NCI-H526 (cell line): ENCODE measurements at regions not wholly inside any gene's neighbourhood (a gene's known extent, or its start where the extent isn't known, plus 50 kb on each side); places are given as distances from the start of the nearest gene placed in this dataset.
"Not testable (repeated sequence)": the region's sequence is repeated elsewhere in the genome, so short reads cannot be mapped to it uniquely, and the experiment has no call there.

Experiments used
- DNase-seq, 2 experiments: peaks; one replicate each; lab custom pipeline; 2025; lab: John Stamatoyannopoulos, UW

DNA sequence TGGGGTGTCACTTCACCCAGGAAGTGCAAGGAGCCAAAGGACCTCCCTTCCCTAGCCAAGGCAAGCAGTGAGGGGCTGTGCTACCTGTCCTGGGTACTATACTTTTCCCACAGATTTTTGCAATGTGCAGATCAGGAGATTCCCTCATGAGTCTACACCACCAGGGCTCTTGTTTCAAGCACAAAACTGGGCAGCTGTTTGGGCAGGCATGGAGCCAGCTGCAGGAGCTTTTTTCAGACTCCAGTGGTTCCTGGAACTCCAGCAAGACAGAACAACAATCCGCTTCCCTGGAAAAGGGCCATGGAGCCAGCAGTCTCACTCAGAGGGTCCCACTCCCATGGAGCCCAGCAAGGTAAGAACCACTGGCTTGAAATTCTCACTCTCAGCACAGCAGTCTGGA lies 1649.6 kb downstream of the LRRC4C start:
- DNase-seq = no peak

DNA sequence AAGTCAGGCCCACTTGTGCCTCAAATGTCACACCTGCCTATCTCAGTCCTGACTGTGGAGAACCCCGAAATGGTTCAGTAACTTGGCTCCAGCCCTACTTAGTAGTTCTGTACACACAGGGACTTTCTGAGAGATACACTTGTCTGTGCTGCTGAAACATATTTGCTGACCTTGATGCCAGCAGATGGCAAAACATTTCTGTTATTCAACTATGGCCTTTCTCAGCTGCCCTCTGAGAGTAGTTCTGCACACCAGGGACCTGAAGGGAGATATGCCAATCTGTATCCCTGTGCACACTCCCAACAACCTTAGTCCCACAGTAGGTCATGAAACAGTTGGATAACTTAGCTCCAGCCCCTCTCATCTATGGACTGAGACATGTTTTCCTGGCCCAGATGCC lies 1651.5 kb downstream of the LRRC4C start:
- DNase-seq = no peak

DNA sequence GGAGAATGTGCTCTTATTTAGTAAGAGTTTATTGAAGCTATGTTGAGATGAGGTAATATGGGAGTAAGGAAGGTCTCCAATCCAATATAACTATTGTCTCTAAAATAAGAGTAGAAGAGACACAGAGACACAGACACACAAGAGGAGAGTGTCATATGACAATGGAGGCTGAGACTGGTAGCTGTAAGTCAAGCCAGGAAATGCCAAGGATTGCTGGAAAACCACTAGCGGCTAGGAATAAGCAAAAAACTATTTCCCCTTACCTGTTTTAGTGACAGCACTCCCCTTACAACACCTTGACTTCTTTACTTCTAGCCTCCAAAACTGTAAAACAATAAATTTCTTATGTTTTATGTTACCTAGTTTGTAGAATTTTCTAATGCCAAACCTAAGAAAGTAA lies 1652.8 kb downstream of the LRRC4C start:
- no peak for DNase-seq

DNA sequence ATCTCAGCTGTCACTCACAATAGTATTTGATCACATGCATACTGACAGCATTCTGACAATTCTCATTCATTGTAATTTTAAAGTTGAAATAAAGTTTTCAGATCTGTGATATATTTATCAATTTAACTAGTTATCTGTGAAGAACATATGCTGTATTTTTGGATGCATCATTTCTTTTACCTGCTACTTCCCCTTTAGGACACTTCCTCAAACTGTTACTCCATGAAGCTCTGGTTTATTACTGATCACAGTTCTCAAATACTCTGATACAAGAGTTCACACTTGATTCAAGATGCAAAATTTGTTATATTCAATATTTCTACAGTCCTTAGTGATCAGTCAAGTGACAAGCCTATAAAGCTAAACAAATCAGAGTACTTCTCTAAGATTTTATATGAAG lies 1655.2 kb downstream of the LRRC4C start:
- DNase-seq = no peak

DNA sequence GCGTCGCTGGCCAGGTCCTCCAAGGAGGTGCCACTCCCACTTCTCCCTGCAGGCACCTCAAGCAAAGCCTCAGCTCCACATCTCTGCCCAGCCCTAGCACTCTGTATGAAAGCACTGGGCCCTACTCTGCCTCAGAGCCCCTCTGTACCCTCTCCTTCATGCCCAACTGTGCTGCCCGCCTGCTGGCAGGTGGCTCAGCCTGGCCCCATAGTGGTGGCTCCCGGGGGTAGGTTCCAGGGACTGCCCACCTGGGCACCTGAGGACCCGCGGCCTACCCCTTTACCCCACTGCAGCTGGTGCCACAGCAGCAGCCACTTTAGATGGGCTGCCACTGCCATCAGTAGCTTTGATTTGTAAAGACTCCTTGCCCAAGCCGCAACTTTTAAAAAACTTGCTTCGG lies 1672.8 kb downstream of the LRRC4C start:
- no peak for DNase-seq

DNA sequence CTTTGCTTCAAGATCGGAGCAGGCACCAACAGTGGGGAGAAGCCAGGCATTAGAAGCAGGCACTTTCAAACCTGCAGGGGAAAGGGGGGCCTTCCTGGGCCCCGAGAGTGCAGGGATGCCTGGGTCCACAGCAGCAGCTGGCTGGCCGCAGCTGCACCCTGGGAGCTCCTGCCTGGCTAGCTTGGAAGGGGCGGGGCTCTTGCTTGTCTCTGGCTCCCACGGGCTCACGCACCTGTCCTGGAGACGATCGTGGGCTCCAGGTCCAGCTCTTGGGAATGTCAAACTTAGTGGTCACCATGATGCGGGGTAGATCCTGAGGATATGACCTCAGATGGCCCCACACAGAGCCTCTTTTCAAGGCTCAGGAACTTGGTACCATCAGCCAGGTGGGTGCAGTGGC lies 1673.2 kb downstream of the LRRC4C start:
- DNase-seq = no peak

DNA sequence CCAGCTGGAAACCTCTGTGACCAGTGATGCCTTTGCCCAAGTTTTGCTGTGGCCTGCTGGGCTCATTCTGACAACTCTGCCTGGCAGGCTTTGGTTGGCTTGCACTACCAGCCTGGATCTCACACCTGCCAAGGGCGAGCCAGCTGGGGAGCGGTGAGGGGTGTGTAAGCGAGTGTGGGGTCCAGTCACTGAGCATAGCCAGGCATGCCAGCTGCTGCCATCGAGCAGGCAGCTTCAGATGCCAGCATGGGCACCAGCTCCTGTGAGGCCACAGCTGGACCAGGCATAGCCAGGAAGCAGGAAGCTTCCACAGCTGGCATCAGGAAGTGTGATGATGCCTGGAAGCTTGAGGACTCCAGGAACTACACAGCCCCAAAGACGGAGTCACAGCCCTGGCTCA lies 1674.6 kb downstream of the LRRC4C start:
- DNase-seq = no peak

DNA sequence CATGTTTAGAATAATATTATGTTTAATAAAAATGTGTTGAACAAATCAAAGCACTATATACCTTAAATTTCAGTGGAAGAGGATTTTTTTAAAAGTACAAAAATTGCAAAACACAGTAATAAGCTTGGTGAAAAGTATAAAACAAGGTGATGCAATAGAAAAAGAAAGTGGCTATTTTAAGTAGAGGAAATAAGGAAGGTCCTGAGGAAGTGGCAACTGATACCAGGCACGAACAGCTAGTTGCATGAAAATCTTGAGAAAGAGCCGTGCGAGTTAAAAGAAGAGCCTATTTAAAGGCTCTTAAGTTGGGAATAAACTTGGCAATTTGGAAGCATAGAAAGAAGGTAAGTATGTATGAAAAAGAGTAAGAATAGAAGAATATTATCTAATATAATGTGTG lies 1679.3 kb downstream of the LRRC4C start:
- no peak for DNase-seq

DNA sequence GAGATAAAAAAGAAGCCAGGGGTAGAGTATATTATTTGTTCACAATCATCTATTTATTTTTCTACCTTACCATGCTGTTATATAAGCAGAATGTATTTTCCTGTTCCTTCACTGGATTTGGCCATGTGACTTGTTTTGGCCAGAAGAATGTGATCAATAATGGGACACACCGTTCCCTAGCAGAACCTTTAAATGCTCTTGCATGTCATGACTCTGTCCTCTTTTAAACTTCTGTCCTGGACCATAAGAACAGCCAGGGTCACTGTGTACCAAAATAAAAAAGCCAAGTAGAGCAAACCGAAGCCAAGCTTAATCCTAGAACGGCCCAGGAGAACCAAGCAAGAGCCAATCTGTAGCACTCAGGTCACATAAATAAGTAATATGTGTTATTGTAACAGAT lies 1682.4 kb downstream of the LRRC4C start:
- no peak for DNase-seq

DNA sequence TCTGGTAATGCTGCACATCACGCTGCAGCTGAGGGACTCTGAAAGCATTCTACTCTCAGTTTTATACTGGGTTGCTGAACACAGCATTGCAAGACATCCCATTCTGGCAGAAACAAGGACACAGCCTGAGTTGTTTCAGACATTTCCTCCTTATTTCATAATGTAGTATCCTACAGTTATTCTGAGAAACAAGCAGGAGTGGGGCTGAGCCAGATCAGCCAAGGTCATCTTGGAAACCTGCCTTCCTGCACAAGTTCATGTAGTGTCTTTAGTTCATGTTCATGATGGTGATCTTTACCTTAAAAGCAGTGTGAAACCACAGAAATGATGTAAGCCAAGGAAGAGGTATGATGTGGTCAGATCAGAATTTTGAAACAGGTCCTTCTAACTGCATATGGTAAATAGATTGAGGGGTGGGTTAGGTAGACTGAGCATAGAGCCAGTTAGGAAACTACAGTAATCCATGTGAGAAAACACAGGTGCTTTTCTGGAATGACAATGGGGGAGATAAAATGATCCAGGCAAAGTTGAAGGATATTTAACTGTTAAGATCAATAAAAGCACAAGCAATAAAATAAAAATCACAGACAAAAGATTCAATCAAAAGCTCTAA lies 1686.8 kb downstream of the LRRC4C start:
- no peak for DNase-seq

DNA sequence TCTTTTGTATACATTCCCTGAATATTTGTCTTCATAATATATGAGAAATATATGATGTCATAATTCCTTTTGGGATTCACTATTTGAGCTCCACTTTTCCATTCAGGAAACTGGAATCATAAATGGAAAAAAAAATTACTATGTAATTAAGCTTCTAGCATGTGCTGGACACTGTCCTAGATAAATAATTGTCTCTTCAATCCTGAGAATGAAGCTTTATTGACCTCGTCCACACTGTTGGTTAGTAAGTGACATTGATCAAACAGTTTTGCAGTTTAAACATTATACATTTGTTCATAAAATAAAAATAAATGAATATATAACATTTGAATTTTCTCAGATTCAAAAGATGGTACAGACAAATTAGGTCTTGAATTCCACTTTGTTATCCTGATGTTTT lies 1691.2 kb downstream of the LRRC4C start:
- no peak for DNase-seq

DNA sequence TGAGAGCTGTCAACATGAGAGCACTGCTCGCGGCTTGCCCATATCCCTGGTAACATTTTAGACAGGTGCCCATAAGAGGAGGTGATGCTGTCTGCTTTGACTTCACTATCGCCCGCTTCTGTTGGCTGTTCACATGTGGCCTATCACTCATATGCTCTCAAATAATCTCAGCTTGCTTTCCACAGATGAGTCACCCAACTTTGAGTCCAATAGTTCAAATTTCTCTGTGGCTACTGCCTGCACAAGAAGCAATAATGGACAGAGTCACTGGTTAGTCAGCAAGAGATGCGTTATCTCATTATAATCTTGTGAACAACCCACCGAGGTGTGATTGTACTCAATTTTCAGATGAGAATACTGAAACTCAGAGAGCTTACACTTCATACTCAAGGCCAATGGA lies 1714.1 kb downstream of the LRRC4C start:
- no peak for DNase-seq

DNA sequence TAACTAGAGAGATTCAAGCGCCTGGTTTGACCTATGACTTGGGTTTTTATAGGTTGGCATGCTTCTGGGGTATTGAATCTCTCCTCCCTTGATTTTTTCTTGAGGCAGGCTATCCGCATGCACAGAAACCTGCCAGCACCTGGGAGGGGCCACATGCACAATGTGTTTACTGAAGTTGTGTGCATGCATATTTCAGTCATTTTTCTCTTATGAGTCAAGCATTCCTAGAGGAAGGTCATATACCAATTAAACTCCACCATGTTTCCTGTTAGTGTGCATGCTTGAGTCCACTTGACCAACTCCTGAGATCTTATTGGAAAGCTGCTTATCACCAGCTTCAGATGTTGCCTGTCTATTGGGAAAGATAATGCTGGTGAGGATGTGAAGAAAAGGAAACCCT lies 1718.4 kb downstream of the LRRC4C start:
- DNase-seq = no peak

DNA sequence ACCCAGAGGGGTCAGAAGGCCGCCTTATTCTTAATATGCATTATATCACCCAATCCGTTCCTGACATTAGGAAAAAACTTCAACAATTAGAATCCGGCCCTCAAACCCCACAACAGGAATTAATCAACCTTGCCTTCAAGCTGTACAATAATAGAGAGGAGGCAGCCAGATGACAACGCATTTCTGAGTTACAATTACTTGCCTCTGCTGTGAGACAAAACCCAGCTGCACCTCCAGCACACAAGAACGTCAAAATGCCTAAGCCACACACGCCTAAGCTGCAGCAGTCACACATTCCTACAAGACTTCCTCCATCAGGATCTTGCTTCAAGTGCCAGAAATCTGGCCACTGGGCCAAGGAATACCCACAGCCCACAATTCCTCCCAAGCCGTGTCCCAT lies 1723.1 kb downstream of the LRRC4C start:
- not testable (repeated sequence) for DNase-seq

DNA sequence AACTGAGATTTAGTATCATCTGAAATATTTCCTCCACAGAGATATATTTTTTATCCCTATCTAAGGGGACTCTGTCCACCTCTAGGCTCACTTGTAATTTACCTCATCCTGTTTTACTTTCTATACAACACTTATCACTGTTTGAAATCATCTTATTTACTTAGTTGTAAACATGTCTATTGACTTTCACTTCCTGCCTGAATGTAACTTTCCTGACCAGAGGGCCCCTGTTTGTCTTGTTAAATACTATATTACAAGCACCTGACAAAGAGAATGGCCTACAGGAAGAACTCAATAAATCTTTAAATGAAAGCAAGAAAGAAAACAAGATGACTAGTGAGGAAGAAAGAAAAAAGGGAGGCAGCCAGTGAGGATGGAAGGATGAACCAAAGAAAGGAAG lies 1727.5 kb downstream of the LRRC4C start:
- DNase-seq = no peak

DNA sequence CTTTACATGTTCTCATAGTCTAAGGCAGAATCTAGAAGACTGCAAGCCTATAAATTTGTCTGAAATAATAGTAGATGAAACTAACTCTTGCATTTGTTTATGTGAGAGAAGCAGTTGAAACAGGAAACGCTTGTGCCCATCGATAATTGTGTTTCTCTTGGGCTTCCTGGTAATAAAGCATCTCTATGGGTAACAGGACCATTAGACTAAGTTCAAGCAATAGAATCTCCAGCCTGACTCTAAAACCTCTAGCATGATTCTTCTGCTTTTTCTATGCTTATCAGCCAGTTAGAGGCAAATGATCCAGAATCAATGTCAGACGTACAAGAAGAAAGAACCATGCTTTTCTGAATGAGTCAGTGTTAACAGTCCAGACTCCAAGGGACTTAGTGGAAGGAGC lies 1734.4 kb downstream of the LRRC4C start:
- DNase-seq = no peak

DNA sequence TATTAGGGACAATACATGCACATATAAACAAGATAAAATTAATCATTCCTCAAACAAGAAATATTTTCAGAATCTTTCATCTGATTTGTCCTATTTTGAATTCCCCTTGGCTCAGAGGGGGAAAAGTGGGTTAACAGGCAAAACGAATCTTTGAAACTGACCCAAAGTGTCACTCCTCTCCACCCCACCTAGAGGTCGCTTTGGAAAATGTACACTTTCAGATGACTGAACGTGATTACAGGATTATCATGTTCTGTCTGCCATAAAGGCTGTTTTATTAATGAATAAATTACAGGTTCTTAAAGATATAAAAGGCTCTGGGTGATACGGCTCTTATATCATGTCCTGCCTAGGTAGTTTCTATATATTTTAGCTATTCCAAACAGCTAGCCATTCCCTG lies 1735.0 kb downstream of the LRRC4C start:
- no peak for DNase-seq

DNA sequence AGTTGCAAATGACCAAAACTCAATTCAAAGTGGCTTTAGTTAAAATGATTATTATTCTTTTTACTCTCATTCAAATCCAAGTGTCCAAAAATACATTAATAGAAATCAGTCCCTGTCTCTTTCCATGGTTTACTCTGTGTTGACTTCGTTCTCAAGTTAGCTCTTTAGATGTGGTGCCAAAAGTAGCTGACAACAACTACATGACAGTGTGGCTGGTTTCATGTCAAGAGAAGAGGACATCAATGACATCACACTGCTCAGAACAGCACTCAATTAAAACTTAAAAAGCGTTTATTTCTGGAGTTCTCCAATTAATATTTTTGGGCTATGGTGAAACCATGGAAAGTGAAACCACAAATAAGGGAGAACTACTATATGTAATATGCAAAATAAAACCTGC lies 1746.9 kb downstream of the LRRC4C start:
- DNase-seq = no peak

DNA sequence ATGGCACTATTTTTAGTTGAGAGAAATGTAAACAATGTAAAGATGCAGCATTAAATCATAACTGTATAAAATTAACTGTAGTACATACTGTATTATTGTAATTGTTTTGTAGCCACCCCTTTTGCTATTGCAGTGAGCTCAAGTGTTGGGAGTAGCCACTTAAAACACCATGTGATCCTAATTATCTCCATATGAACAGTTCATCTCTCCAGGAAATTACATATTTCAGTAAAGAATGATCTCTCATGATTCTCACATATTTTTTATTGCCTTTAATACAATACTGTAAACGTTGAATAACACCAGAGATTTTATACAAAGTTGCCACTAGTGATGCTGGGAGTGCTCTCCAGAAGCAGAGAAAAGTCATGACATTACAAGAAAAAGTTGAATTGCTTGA lies 1768.6 kb downstream of the LRRC4C start:
- DNase-seq = no peak

DNA sequence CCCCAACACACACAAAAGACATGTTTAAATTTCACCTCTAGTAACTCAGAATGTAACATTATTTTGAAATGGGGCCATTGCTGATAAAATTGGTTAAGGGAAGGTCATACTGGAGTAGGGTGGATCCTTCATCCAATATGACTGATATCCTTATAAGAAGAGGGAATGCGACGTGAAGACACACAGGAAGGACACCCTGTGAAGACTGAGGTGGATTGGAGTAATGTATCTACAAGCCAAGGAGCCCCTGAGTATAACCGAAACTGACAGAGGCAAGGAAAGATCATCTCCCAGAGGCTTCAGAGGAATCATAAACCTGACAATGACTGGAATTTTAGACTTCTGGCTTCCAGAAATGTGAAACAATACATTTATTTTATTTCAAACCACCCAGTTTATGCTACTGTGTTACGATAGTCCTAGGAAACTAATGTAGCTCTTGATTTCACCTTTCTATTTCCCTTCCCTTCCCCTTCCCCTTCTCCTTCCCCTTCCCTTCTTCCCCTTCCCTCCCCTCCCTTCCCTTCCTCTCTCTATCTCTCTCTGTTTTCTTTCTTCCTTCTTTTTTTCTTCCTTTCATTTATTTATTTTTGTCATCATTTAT lies 1775.4 kb downstream of the LRRC4C start:
- DNase-seq = no peak

DNA sequence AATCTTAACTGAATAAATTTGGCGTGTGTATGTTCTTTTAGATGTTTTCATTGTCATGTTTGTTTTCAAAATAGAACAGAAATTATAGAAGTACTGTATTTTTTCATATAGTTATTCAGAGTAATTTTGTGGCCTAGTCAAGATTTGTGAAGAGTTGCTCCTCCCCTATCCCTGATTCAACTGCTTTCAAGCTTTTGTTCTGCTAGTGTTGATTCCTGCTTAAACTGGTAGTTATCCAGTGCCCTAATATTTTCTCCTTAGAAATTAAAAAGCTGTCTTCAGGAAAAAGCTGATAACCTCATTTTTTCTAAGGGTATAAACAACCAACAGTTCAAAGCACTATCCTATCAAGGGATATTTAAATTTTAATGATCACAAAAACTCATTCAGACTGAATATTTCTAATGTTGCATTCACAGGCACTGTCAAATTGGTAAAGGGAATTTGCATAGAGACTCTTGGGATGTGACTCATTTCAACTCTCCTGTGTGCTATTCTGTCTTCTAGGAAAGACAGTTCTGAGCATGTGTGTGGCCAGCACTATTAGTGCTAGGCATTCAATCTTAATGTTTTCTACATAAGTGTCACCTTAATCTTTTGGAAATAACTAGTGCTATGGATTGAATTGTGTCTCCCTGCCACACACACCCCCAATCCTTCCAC lies 1776.0 kb downstream of the LRRC4C start:
- DNase-seq = no peak

DNA sequence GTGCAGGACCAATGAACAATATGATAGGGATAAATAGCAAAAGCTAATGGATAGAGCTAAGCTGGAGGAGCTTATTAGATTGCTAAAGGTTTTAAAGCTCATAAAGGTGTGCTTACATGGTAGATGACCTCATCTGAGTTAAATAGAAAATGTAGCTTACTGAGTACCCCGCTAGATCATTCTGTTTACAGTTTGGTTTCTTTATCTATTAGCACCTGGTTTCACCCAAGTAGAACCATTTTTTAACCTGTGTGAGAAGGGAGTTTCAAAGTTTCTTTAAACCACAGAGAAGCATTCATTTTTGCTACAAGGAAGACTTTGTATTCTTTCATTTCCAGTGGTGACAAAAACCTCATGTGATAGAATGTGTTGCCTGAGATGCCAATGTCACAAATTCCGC lies 1778.0 kb downstream of the LRRC4C start:
- no peak for DNase-seq

DNA sequence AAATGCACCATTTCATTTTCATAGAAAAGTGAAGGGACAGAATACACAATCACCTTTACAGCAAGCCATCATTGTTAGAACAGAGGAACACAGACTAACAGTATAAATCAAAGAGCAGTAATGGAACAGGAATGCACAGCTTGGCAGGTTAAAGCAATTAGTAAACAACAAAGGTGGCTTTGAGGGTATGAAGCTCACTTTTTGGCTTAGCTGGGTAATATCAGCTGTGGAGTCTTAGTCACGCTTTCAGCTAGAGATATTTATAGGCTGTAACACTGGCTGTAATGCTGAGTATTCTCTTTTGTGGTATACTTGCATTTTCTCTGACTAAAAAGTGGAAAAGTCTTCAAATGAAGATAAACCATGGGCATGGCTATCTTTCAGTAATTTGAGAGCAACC lies 1780.5 kb downstream of the LRRC4C start:
- DNase-seq = no peak

DNA sequence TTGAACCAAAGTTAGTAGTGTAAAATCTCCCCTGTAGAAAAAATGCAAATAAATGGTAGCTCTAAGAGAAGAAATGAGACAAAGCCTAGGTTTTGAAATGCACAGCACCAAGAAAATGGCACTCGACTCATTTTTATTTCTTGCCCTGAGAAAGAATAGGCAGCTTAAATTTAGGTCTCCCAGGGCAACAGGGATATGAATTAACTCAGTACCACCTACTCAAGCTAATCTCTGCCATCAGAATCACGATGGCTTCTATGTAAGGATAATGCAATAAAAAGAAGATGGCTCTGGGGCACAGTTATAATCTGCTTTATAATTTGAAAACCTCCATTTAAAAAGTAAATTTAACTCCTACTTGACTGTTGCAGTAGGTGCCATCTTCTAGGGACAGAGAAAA lies 1784.3 kb downstream of the LRRC4C start:
- no peak for DNase-seq
